ENCODE measurements at regions not wholly inside any gene's neighbourhood (a gene's known extent, or its start where the extent isn't known, plus 50 kb on each side); places are given as distances from the start of the nearest gene placed in this dataset.
"Not testable (repeated sequence)": the region's sequence is repeated elsewhere in the genome, so short reads cannot be mapped to it uniquely, and the experiment has no call there.

DNA sequence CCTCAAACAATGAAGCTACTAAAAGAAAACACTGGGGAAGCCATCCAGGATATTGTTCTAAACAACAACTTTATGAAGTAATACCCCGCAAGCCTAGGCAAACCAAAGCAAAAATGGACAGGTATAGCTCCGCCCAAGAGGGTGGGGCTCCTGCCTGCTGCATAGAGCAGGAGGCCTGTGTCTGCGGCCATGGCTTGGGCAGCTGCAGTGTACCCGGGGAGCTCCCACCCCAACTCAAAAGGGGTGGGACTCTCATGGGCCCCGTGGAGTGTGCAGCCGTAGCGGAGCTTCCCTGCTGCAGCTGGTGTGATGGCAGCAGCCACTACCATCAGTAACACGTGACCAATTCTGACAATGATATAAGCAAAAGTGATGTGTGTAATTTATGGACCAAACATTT is 264.2 kb upstream of the KITLG start:
- in situ Hi-C loops (cut with HindIII; ENCODE audit: low sequenced_read_pairs), result no loop called here
- TF ChIP-seq, protein P1, sequence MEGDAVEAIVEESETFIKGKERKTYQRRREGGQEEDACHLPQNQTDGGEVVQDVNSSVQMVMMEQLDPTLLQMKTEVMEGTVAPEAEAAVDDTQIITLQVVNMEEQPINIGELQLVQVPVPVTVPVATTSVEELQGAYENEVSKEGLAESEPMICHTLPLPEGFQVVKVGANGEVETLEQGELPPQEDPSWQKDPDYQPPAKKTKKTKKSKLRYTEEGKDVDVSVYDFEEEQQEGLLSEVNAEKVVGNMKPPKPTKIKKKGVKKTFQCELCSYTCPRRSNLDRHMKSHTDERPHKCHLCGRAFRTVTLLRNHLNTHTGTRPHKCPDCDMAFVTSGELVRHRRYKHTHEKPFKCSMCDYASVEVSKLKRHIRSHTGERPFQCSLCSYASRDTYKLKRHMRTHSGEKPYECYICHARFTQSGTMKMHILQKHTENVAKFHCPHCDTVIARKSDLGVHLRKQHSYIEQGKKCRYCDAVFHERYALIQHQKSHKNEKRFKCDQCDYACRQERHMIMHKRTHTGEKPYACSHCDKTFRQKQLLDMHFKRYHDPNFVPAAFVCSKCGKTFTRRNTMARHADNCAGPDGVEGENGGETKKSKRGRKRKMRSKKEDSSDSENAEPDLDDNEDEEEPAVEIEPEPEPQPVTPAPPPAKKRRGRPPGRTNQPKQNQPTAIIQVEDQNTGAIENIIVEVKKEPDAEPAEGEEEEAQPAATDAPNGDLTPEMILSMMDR (IDR thresholded peaks at IDR 0.05; ENCODE audit: low read depth, low read length, missing control alignments), result no peak
- no peak overlapping the region for H3K4me3 ChIP-seq (ENCODE audit: low read depth, low read length)
- no peak for DNase-seq (ENCODE audit: low read depth)

DNA sequence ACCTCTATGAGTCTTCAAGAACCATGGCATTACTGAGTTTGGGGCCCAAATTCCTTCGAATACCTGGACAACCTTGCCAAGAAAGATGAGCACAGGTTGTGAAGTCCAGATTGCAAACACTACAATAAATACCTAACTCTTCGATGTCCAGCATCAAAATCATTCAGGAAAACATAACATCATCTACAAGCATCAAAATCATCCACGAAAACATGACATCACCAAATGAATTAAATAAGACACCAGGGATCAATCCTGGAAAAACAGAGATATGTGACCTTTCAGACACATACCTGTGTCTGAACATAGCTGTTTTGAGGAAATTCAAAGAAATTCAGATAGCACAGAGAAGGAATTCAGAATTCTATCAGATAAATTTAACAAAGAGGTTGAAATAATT is 262.0 kb upstream of the KITLG start:
- no peak for DNase-seq (ENCODE audit: low read depth)
- TF ChIP-seq, protein P1 (IDR thresholded peaks at IDR 0.05; ENCODE audit: low read depth, low read length, missing control alignments), result no peak
- in situ Hi-C loops (cut with HindIII; ENCODE audit: low sequenced_read_pairs), result no loop called here
- no peak overlapping the region for H3K4me3 ChIP-seq (ENCODE audit: low read depth, low read length)

DNA sequence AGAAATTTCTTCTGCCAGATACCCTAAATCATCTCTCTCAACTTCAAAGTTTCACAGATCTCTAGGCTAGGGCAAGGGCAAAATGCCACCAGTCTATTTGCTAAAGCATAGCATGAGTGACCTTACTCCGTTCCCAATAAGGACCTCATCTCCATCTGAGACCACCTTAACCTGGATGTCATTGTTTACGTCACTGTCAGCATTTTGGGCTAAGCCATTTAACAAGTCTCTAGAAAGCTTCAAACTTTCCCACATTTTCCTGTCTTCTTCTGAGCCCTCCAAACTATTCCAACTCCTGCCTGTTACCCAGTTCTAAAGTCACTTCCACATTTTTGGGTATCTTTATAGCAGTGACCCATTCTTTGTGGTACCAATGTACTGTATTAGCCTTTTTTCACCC is 259.2 kb upstream of the KITLG start:
- TF ChIP-seq, protein P1 (IDR thresholded peaks at IDR 0.05; ENCODE audit: low read depth, low read length, missing control alignments), result no peak
- no peak for DNase-seq (ENCODE audit: low read depth)
- in situ Hi-C loops (cut with HindIII; ENCODE audit: low sequenced_read_pairs), result no loop called here
- H3K4me3 ChIP-seq (ENCODE audit: low read depth, low read length), result no peak overlapping the region

DNA sequence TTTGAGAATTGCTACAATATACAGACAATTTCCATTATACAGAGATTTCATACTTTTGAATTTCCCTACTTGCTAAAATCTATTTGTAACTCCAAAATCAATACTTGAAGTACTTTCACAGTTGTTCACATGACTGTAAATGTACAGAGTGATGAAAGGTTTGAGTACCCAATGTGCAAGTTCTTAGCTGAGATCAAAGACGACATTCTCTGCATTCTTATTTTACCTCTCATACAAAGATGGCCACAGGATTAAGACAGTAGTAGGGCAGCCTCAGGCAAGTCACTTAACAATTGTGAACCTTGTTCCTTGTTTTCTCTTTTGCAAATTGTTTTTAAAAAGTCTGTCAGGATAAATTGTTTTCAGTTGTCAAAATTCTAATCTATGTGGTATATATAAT is 255.9 kb upstream of the KITLG start:
- H3K4me3 ChIP-seq (ENCODE audit: low read depth, low read length), result no peak overlapping the region
- in situ Hi-C loops (cut with HindIII; ENCODE audit: low sequenced_read_pairs), result no loop called here
- TF ChIP-seq, protein P1 (IDR thresholded peaks at IDR 0.05; ENCODE audit: low read depth, low read length, missing control alignments), result no peak
- DNase-seq (ENCODE audit: low read depth), result no peak

DNA sequence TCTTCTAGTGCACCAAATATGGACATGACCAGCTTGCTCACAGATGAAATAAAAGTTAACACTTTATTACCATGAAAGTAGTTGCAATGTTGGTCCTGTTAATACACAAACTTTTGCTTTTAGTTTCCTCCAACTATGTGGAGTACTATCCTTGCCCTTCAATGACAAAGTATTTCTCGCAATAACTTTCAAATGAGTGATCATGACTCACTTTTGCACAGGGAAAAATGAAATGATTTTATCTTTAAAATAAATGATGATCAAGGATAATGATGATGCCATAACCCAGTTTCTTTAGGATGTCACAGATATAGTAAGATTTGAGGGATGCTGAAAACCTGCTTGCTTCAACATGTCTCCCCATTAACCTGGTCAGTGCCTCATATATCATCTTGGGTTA is 254.0 kb upstream of the KITLG start:
- in situ Hi-C loops (cut with HindIII; ENCODE audit: low sequenced_read_pairs), result no loop called here
- no peak overlapping the region for H3K4me3 ChIP-seq (ENCODE audit: low read depth, low read length)
- DNase-seq (ENCODE audit: low read depth), result no peak
- TF ChIP-seq, protein P1 (IDR thresholded peaks at IDR 0.05; ENCODE audit: low read depth, low read length, missing control alignments), result no peak

DNA sequence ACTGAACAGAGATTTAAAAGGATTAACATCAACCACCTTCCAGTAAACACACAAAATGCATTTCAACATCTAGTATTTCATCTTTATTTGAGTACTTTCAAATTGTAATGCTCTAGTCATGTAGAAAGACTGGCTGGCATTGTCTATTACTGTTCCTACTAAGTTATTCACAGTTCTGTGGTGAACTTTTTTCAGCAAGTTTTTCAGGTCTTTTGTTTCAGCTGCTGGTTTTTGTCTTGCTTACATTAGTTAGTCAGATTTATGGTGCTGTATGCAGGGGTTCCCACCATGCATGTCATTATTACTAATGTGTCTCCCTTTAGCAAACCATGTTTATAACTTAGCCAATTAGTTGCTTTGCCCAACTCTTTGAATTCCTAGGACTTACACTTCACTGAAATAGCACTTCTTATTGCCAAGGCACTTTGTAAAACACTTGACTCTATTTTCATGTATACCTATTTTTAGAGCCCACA is 253.4 kb upstream of the KITLG start:
- DNase-seq (ENCODE audit: low read depth), result no peak
- in situ Hi-C loops (cut with HindIII; ENCODE audit: low sequenced_read_pairs), result no loop called here

DNA sequence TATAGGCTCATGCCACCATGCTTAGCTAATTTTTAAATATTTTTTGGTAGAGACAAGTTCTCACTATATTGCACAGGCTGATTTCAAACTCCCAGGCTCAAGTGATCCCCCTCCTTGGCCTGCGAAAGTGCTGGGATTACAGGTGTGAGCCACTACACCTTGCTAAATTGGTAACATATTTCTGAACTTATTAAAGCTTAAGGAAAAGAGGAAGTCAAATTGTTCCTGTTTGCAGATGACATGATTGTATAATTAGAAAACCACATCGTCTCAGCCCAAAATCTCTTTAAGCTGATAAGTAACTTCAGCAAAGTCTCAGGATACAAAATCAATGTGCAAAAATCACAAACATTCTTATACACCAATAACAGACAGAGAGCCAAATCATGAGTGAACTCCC is 248.3 kb upstream of the KITLG start:
- in situ Hi-C loops (cut with HindIII; ENCODE audit: low sequenced_read_pairs), result loop anchor here (10.0 kb wide), 1 partner anchor 146 kb away; no protein-coding TSS in a partner anchor
- not testable (repeated sequence) for DNase-seq (ENCODE audit: low read depth)

More for the DNA sequence above, 253.4 kb upstream of the KITLG start:
- no peak overlapping the region for H3K4me3 ChIP-seq (ENCODE audit: low read depth, low read length)
- TF ChIP-seq, protein P1 (IDR thresholded peaks at IDR 0.05; ENCODE audit: low read depth, low read length, missing control alignments), result no peak

More for the DNA sequence above, 248.3 kb upstream of the KITLG start:
- H3K4me3 ChIP-seq (ENCODE audit: low read depth, low read length), result not testable (repeated sequence)
